Activated CD8-positive, alpha-beta memory T cell treated with anti-CD3 and anti-CD28 coated beads, Interleukin-2, amount 50 U/mL, for 24 hours (primary cell): ENCODE measurements at regions not wholly inside any gene's neighbourhood (a gene's known extent, or its start where the extent isn't known, plus 50 kb on each side); places are given as distances from the start of the nearest gene placed in this dataset.
"Not testable (repeated sequence)": the region's sequence is repeated elsewhere in the genome, so short reads cannot be mapped to it uniquely, and the experiment has no call there.

Source experiments
- DNase-seq: peaks from one replicate; pipeline ENCODE4 v3.0.0-alpha.2; 2020; ENCODE audit errors: extremely low read depth

- DNase-seq: no peak
Observed at GRCh38 chr18:42537291-42537690, 578.2 kb downstream of the RIT2 start.

GRCh38 chr18:42544901-42545300, 570.6 kb downstream of the RIT2 start:
- no peak for DNase-seq

- DNase-seq: no peak
Observed at GRCh38 chr18:42545825-42546224, 569.7 kb downstream of the RIT2 start.

- no peak for DNase-seq
Observed at GRCh38 chr18:42548493-42548892, 567.0 kb downstream of the RIT2 start.

DNA sequence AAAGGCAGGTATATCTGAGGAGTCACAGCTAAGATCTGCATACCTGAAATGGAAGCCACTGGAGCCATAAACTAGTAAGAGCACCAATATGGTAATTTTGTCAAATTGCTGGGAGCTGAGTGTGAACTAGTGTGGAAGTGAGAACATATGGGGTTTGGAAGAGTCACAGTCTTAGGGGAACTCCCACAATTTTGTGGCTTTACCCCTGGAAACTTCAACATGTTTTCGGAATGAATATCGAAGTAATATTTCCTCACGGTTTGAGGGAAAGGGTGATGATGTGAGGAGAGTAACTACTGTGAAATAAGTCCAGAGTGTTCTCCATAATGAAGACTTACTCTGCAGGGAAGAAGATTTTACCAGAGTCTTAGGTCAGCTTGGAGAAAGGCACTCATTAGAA, 565.9 kb downstream of the RIT2 start:
- no peak for DNase-seq

DNA sequence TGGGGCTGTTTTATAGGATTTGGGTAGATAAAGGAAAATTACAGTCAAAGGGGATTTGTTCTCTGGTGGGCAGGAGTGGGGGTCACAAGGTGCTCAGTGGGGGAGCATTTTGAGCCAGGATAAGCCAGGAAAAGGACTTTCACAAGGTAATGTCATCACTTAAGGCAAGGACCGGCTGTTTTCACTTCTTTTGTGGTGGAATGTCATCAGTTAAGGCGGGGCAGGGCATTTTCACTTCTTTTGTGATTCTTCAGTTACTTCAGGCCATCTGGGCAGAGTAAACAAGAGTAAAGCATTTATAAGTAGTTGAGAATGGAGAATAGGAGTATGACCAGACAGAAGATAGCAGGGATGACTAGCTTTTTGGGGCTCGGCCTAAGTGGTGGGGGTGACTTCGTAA, 562.9 kb downstream of the RIT2 start:
- not testable (repeated sequence) for DNase-seq

GRCh38 chr18:42559069-42559690, 556.3 kb downstream of the RIT2 start:
- DNase-seq: no peak

DNA sequence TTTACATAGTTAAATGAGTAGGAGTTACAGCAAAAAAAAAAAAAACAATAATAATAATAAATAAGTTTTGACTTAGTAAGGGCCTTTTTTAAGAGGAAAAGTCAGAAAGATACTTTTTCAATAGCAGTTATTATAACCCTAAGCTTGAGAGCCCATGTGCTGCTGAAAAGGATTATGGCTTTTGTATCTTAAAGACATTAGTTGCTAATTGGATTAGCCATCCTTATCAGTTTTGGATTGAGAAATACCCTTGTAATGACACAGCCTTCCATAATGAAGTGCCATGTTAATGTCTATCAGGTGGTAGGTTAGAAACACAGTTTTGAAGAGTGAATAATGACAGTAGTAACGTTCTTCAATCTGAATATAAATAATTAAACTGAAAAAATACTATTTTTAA, 554.0 kb downstream of the RIT2 start:
- no peak for DNase-seq

DNA sequence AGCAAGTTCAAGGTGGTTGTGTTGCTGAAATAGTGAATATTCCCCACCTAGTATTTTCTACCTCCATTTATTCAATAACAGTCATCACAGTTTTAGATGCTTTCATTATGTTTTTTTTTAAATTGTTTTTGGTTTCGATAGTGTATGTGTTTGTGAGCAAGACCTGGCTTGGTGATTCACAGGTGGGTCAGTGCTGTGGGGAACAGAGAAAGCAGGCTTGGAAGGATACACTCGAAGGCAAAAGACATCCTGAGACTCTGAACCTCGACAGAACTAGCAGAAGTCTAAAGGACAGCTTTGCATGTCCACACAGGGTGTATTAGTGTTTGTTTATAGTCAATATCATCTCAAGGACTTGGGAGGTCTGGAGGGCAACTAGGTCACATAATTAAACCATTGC, 551.5 kb downstream of the RIT2 start:
- DNase-seq: no peak

- DNase-seq: no peak
Observed at GRCh38 chr18:42564761-42565160, 550.7 kb downstream of the RIT2 start.

- no peak for DNase-seq
Observed at GRCh38 chr18:42568773-42569172, 546.7 kb downstream of the RIT2 start.

- DNase-seq: no peak
Observed at GRCh38 chr18:42574871-42575270, 540.6 kb downstream of the RIT2 start.

DNA sequence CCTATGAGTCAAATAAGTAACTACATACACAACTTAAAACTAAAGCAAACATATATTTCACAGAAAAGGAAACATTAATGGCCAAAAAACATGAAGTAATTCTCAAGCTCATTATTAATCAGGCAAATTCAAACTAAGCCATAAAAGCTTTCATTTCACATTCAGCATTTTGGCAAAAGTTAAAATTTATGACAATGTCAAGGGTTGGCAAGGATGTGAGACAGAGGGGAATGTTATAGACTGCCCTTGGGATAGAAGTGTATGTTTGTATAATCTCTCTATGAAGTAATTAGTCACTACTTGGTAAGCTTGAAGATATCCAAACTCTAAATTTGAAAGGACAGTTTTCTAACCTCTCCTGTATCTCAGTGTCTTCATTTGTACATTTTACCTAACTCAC, 539.4 kb downstream of the RIT2 start:
- no peak for DNase-seq

DNA sequence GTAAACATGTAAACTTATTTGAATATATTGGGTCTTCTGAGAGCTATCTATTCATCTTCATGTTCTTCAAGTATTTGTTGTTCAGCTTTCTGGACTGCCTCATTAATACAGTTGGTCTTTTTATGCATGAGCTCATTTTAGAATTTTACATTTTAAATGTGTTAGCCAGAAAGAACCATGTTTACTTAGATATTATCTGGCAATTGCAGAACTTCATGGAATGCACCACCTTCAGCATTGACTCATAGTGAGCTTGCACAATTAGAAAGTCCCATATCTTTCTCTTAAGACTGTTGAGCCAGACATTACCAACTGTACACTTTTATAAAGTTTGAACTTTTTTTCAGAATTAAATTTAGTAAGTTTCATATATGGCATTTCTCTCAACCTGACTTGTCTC, 536.7 kb downstream of the RIT2 start:
- DNase-seq: no peak

GRCh38 chr18:42582266-42582665, 533.2 kb downstream of the RIT2 start:
- DNase-seq: no peak

DNA sequence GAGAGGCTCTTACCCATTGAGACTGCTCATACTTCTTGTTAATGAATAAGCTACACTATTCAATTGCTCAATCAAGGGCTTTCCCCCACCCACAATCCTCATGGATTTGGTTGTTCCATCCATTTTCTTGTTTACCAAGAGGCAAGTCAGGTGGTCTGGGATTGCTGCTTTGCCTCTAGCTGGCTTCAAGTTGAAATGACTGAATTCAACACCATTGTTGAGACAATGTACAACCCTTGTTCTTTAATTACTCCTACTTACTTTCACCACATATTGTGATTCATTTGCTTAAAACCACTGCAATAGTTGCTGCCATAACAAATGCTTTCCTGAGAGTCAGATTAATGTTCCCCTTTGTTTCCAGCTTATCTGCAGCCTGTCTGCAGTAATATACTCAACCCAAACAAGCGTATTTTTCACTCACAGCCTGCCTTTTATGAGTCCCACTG, 532.2 kb downstream of the RIT2 start:
- no peak for DNase-seq

- DNase-seq: no peak
Observed at GRCh38 chr18:42586601-42587000, 528.9 kb downstream of the RIT2 start.

GRCh38 chr18:42588786-42589185, 526.7 kb downstream of the RIT2 start:
- DNase-seq: no peak

DNA sequence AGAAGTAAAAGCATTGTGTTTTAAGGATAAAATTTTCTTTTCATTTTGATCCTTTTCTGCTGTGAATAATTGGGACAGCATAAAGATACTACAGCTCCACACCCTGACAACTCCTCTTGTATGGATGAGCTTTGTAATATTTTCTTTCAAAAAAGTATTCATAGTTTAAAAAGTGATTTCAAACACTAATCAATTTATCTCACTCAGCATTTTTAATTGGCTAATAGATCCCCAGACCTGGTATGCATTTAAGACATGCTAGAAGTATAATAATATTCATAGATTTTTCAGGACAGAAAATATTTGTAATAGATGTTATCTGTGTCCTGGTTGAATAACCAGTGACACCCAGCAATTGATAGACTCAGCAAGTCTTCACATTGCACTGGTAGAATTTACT, 510.7 kb downstream of the RIT2 start:
- no peak for DNase-seq

DNA sequence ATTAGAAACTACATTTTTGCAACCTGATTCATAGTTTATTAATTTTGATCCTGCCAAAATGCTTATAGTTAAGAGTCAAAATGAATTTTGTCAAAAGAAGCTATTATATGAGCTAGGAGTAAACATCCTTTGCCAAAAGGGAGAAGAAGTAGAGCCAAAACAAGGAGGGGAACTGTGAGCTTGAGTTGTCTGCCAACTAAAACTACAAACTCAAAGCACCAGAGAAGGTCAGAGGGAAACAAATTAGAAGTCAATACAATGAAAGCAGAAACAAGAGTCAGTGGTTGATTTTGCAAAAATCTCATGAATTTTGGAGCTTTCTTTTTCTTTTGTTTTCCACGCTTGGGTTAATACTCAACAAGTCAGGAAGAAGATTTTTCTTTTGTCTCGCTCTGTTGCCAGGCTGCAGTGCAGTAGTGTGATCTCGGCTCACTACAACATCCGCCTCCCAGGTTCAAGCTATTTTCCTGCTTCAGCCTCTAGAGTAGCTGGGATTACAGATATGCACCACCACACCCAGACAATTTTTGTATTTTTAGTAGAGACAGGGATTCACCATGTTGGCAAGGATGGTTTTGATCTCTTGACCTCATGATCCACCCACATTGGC, 508.5 kb downstream of the RIT2 start:
- no peak for DNase-seq

DNA sequence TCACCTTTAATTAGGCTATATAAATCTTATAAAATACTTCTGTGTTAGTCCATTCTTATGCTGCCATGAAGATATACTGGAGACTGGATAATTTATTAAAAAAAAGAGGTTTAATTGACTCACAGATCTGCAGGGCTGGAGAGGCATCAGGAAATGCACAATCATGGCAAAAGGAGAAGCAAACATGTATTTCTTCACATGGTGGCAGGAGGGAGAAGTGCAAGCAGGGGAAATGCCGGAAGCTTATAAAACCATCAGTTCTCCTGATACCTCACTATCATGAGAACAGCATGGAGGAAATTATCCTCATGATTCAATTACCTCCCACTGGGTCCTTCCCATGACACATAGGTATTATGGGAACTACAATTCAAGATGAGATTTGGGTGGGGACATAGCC, 504.4 kb downstream of the RIT2 start:
- DNase-seq: no peak

- no peak for DNase-seq
Observed at GRCh38 chr18:42614619-42615293, 500.7 kb downstream of the RIT2 start.

- no peak for DNase-seq
Observed at GRCh38 chr18:42617221-42617620, 498.3 kb downstream of the RIT2 start.
